CD4-positive, alpha-beta T cell treated with Interleukin-6 at 100 ng/mL for 8 hours (primary cell): ENCODE measurements at regions not wholly inside any gene's neighbourhood (a gene's known extent, or its start where the extent isn't known, plus 50 kb on each side); places are given as distances from the start of the nearest gene placed in this dataset.

ENCODE experiments used
- DNase-seq: peaks from one replicate; pipeline ENCODE4 v3.0.0-alpha.2; 2020; ENCODE audit warnings: mixed read lengths, low spot score

DNA sequence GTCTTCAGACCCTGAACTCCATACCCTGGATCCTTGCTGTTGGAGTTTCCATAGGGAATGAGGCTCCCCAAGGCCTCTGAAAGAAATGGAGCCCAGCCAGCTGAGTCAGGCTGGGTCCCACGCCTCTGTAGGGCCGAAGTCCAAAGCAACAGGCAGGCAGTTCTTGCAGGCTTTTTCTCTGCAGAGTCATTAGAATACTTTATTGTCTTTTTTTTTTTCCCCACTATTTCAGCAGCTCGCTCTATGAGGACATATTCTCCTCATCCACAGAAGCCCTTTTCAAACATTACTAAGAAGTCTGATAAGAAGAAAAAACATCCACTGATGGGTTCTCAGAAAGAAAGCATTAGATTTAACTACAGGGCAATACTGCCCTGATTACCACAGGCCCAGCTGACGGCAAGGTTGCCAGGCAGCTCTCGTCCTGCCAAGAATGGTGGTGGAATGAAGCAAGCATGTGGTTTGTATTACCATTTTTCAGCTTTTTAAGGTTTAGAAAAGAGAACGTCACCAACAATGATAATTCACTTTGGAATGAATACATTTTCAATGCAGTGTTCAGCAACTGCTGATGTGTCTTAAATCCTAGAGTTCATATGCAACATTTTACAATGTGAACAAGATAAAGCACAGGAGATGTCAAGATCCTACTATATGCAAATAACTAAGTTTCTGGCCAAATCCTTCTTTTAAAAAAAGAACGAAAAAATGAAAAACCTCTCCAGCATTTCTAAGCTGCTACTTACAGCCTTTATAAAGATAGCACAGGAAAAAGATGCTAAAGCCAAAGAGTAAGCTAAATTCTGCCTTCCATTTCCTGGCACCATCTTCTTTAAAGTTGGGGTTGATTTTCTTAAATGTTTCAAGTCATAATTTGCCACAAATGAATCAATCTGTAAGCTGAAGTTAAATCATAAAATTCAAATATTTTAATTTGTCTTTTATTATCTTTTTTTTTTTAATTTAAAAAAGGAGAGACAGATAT is 223.6 kb upstream of the CITED2 start:
- no peak for DNase-seq

- no peak for DNase-seq
Measured at GRCh38 chr6:139597087-139597763, 222.8 kb upstream of the CITED2 start.

- DNase-seq, result no peak
Measured at GRCh38 chr6:139595183-139595582, 220.7 kb upstream of the CITED2 start.

- no peak for DNase-seq
Measured at GRCh38 chr6:139594333-139594965, 220.0 kb upstream of the CITED2 start.

GRCh38 chr6:139593081-139593480 is 218.6 kb upstream of the CITED2 start:
- no peak for DNase-seq

- DNase-seq, result no peak
Measured at GRCh38 chr6:139592011-139592410, 217.6 kb upstream of the CITED2 start.

DNA sequence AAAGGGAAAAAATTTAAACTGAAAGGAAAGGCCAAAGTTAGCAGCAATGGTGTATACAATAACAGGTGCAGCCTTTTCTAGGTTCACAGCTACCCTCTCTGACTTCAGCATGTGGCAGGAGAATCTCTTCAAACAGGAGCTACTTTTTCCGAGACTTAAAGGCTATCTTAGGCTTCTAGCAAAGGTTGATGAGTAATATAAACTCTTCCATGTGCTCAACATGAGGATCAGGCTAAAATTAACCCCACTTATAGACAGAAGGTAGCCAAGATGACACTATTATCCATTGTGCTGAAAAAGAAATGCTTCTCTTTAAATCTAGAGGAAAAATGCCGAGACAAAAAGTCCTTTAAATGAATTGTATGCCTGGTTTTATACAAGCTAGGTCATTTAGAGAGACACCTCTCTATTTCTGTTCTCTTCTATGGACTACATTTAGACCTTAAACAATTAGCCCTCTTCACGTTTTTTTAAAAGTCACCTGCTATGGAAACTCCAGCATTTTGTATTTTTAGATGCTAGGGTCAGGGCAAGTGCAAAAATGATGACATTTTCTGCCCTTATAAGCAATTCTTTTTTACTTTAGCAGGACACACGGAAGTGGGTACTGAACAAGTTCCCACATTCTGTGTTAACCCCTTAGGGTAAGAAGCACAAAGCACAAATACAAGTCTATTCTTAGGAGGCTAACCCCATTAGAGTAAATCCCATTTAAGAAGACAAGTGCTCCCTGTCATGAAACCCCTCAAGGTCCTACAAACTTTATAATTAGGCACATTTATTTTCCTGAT is 216.8 kb upstream of the CITED2 start:
- no peak for DNase-seq

- no peak for DNase-seq
Measured at GRCh38 chr6:139590206-139590605, 215.8 kb upstream of the CITED2 start.

- DNase-seq, result no peak
Measured at GRCh38 chr6:139588734-139589593, 214.5 kb upstream of the CITED2 start.

DNA sequence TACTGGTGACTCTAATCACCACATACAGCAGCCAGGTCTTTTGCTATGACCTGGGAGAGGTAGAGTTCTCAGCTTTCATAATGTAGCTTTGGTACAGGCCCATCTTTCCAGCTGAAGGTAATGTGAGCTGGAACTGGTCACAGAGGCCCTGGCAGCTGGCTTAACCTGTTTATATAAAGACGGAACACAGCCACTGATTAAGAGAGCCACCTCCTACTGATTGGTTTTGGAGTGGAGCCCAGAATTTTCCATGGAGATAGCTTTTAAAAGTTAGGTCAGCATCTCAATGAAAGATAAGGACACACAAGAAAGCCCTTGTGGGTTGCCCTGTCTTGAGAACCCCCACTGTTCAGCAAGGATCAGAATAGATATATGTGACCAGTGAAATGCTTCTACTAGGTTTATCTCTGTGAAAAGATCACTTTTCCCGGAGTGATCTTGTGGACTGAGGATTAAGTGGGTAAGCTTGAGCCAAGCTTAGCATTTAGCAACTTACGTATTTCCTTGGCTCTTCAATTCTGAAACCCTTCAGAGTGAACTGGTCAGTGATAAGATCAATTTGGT is 213.7 kb upstream of the CITED2 start:
- no peak for DNase-seq

DNA sequence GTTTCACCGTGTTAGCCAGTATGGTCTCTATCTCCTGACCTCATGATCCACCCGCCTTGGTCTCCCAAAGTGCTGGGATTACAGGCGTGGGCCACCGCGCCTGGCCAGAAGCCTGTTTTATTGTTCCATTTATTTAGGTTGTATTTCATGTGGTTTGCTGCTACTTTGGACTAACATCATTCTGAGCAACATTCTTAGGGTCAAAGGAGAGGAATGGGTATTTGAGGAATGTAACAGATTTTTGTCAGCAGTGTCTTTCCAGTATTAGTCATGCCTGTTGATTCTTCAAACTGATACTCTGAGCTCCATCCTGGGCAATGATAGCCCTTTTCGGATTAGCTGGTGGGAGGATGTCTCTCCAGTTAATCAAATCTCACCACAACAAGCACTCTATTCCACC is 213.0 kb upstream of the CITED2 start:
- no peak for DNase-seq

- DNase-seq, result no peak
Measured at GRCh38 chr6:139586273-139586672, 211.8 kb upstream of the CITED2 start.

DNA sequence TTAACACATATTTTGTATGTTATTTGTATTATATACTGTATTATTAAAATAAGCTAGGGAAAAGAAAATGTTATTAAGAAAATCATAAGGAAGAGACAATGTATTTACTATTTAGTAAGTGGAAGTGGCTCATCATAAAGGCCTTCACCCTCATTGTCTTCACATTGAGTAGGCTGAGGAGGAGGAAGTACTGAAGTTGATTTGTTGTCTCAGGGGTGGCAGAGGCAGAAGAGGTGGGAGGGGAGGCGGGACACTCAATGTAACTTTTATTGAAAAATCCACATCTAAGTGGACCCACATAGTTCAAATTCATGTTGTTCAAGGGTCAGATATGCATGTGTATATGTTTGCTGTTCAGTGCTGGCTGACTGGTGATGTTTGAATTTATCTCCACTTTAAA is 210.2 kb upstream of the CITED2 start:
- no peak for DNase-seq

- DNase-seq, result no peak
Measured at GRCh38 chr6:139583420-139583819, 209.0 kb upstream of the CITED2 start.

DNA sequence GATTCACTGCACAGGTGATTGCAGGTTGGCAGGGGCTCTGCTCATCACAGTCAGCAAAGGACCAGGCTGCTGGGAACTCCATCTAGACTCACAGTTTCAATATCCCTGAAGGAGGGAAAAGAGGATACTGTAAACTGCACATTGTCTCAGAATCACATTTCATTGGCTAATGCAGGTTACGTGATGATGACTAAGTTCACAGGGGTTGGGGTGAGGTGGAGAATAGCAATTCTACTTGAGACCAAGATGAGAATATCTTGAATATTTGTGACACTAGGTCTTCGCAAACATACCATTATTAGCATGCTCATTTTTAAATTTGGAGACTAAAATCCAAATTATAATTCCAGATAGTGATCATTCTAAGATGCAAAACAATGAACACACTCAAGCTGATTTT is 208.5 kb upstream of the CITED2 start:
- DNase-seq, result no peak

DNA sequence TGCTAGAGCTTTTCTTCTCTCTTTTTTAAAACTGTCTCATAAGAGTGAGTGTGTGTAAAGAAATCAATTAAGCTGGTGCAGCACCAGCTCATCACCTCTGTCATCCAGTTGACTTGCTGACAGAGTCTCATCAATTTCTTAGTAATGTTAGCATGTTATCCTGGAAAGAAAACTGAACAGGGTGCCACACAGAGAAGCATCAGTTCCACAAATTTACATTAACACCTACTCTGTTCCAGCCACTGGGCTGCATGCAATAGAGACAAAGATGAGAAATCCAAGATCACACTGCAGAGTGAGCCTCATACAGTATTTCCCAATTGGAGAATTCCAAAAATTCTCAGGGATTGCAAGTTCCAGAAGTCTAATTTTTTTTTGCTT is 207.0 kb upstream of the CITED2 start:
- no peak for DNase-seq

DNA sequence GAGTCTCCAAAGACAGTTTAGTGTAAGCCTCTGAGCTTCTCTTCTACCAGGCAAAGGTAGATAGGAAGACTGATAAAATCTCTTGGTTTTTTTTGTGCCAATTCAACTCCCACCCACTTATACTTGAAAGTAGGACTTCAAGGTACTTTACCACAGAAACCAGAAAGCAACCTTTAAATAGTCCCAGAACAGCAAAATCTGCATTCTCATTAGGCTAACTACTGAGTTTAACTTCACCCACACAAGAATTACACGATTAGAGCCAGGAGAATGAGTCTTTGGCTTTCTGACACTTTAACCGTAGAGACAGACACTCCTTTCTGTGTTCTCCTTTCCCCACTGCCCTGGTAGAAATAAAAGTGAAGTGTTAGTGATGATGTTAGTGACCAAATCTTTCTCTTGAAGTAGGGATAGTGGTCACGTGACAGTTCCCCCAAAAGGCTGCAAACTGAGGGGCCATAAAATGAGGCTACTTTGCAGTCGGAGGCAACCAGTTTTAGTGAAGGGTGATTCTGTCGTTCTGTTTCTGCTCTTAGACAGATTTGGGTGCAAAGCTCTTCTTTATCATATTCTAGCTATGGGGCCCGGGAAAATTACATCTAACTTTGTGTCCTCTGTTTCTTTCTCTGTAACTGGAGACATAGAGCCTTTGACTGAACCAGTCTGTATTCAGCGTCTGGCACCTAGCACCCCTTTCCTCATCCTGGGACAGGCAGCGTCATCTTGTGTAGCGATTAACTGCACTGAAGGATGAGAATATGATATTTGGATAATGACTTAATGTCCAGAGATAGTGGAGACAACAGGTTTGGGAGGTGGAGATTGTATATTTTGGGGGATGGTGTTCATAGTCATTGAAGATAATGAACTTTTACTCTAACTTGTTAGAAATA is 206.4 kb upstream of the CITED2 start:
- DNase-seq, result no peak

GRCh38 chr6:139577763-139578604 is 203.5 kb upstream of the CITED2 start:
- DNase-seq, result no peak
